GM19193 (cell line): ENCODE measurements at regions not wholly inside any gene's neighbourhood (a gene's known extent, or its start where the extent isn't known, plus 50 kb on each side); places are given as distances from the start of the nearest gene placed in this dataset.

ENCODE experiments used
- POLR2A ChIP-seq: IDR thresholded peaks from 4 replicates; pipeline ENCODE4 v1.6.1; 2011; ENCODE audit not compliant: insufficient read depth, insufficient read length; ENCODE audit errors: extremely low read depth

DNA sequence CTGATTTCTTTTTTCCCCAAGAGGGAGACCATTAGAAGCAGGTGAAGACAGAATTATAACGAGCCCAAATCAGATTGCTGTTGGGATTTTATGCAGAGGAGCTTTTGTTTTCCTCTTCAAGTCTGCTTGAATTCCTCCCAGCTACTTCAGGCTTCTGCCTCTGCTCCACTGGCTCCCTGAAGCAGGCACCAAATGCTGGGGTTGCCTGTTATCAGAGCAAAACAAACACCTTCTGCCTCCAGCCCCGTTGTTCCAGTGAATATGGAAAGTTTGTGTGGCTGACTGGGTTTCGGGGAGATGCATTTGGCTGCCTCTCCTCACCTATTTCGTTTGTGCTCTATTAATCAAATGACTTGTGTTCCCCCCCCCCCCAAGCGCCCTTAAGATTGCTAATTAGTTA is 209.2 kb downstream of the URB2 start:
- no peak for TF ChIP-seq POLR2A

DNA sequence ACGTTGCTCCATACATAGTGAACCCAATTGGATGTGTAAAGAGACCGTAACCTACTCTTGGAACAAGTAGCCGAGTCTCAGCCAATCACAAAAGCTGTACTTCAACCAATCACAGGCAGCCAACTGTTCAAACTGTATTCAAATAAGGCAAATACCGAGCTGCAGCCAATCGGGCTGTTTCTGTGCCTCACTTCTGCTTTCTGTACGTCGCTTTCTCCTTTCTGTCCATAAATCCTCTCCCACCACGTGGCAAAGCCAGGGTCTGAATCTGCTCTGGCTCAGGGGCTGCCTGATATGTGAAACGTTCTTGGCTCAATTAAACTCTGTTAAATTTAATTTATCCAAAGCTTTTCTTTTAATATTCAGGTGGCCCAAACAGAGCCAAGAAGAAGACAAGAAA is 210.3 kb downstream of the URB2 start:
- TF ChIP-seq POLR2A, result no peak

DNA sequence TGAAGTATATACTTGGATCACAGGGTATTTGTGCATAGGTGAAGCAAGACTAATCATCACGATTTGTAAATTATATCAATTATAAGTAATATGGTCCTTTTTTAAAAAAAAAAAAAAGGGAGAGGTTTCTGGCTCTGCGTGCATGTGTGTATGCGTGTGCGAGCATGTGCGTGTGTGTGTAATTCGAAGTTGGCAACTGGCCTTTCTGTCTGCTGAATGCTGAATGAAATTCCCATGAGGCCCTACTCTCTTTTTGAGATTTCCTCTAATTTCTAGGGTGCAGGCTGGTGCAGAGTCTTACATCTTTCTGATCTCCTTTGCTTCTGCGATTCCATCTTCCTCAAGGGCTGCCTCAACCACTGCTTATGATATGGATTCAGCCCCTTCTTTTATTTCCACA is 212.2 kb downstream of the URB2 start:
- no peak for TF ChIP-seq POLR2A

DNA sequence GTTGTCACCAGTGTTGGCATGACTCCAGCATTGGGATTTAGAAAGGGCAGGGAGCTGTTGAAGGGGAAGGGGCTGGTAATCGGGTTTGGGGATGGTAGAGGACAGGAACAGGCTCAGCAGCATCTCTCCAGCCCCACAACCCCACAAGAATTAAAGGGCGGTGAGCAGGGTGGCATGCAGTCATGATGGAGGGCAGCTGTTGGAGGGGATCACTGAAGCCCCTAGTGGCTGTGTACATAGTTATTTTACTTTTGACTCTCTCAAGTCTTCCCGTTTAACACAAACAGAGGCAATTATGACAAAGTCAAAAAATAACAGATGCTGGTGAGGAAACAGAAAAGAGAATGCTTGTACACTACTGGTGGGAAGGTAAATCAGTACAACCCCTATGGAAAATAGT is 213.8 kb downstream of the URB2 start:
- TF ChIP-seq POLR2A, result no peak

DNA sequence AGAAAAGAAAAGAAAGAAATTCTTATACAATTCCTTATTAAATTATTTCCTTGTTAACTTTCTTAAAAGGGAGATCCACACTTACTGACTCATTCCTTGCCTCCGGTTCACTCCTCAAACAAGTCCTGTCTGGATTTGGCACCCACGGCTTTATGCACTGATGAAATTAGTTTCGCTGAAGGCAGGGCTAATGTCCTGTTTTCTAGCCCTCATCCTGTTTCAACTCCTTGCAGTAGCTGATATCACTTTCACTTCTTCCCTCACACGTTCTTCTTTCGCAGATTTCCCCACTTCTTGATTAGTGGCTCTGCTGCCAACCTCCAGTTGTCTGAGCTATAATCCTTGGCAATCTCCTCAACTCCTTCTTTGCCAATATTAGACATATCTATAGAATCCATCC is 215.2 kb downstream of the URB2 start:
- no peak for TF ChIP-seq POLR2A

DNA sequence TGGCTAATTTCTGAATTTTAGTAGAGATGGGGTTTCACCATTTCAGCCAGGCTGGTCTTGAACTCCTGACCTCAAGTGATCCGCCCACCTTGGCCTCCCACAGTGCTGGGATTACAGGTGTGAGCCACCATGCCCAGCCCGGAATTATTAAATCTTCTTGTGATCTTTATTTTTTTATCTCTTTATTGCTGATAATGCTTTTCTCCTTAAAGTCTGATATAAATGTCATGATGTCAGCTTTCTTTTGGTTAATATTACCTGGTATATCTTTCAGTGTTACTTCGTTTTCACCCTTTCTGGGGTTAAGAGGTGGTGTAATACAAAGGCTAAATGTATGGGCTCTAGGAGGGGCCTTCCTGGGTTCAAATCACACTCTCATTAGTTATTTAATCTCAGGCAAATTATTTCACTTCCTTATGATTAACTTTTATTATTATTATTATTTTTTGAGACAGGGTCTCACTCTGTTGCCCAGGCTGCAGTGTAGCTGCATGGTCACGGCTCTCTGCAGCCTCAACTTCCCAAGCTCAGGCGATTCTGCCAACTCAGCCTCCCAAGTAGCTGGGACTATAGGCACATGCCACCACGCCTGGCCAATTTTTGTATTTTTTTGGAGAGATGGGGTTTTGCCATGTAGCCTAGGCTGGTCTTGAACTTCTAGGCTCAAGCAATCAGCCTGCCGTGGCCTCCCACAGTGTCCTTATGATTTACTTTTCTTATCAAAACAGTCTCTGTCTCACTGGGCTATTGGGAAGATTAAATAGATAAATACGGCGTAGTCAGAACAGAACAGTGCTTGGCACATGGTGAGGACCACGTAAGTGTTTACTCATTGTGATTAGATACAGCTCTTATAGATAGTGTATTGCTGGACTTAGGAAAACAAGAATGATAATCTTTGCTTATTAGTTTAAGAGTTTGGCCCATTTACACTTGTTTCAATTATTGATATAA is 216.5 kb downstream of the URB2 start:
- TF ChIP-seq POLR2A, result no peak

DNA sequence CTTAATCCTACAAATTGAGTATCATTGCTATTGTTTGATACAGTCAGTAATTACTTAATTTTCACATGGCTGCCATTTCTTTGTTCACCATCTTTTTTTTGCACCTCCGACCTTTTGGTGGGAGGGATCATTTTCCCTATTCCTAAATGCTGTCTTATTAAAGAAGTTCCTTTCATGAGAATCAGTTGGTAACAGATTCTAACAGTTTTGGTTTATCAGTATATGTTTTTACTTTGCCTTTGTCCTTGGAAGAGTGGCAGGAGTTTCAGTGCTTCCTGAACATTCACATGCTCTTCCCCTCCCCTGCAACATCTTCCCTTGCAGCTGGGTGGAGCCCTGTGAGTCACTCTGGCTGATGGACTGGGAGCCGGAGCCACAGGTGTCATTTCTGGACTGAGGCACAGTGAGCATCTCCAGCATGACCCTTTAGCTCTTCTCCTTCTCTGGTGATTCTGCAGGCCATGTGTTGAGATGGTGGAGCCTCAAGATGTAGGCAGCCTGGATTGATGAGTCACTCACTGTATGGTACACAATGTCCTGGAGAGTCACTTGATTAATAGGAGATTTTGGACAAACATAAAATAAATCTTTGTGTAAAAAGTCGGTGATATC is 217.7 kb downstream of the URB2 start:
- TF ChIP-seq POLR2A, result no peak

DNA sequence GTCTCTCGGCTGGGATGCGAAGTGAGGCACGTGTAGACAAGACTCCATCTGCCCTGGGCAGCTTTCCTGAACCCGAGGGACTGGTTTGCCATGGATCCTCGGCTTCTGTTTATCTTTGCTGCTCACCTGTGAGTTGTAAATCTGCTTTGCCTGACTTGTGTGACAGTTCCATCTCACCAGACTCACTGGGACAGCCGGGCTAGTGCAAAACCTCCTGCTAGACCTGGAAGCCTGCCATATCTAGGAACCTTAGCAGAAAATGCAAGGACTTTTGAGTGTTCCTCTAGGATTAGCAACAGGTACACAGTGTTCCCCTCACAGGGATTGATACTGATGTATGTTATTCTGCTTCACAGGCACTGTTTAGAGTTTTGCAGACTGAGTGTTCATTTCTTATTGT is 218.6 kb downstream of the URB2 start:
- TF ChIP-seq POLR2A, result no peak

DNA sequence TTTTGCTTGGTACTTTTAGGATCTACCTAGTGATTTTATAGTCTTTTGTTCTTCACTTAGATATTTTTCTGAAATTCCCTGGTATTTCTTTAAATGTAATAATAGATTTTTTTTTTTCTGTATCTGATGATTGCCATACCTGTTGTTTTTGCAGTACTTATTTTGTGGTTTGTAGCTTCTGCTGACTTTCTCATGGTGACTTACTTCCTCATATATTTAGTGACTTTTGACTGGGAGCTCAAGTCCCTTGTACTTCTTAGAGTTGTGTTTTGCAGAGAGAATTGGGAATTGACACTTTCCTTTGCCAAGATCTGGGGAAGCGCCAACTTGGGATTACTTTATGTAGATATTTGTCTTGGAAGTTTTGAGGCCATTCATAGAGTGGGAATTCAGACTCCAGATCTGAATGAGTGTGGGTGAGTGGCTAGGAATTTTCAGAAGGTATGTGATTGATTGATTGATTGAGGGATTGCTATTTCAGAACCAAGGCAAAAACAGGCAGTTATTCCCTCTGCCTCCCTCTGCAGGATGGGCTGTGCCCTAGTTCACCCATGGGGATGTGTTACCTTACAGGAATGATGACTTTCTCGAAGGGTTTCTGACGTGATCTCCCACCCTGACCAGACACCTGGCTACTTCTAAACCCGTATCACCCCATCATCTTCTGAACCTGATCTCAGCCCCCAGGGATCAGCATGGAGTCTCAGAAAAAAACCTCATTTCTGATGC is 219.5 kb downstream of the URB2 start:
- no peak for TF ChIP-seq POLR2A

DNA sequence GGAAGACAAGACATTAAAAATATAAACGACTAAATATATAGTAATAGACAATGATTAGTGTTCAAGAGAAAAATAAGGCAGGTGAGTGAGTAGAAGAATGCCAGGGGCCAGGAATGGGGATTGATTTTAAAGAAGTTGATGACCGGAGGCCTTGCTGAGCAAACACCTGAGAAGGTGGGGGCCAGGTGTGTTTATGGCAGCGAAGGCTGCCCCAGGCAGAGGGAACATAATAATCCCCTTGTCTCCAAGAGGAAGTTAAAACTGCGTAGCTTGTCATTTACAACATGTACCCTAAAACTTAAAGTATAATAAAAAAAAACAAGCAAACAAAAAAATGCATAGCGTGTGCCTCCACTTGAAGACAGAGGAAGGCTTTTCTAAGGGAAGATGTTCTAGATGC is 220.3 kb downstream of the URB2 start:
- TF ChIP-seq POLR2A, result no peak

DNA sequence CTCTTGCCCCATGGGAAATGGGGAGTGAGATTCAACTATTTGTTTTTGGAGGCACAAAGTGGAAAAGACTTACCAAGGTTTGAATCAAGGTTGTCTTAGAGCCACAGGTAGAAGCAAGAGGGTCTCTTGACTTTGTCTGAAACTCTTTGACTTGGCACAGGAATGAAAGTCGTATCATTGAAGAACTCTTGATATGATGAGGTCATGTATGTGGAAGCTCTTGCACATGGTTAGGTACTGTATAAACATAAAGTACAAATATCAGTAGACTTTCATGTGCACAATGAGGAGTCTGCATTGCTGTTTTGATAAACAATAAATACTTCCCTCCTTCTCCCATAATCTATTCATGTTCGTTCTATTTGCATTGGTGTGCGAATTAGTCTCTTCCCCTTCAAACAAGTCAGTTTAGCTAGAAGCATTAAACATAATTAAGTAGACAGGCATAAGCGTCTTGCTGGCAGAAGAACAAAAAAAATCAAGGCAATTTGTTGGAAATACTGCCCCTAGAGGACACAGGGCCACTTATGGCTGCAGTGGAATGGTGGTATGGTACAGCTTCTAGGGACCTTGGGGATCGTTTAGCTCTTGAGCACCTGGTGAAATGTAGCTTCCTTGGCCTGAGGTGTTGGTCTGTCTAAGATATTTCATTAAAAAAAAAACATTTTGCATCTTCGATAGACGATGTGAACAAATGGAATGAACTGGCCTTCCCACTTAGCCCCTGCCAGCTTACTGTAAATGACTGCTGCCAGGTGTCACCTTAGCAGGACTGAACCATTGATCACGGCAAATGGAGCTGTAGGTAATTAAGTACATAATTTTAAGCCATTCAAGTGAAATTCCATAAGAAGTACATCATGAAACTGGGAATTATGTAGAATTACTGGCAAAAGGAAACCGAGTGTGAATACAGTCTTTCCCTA is 218.0 kb upstream of the GALNT2 start:
- TF ChIP-seq POLR2A, result no peak

DNA sequence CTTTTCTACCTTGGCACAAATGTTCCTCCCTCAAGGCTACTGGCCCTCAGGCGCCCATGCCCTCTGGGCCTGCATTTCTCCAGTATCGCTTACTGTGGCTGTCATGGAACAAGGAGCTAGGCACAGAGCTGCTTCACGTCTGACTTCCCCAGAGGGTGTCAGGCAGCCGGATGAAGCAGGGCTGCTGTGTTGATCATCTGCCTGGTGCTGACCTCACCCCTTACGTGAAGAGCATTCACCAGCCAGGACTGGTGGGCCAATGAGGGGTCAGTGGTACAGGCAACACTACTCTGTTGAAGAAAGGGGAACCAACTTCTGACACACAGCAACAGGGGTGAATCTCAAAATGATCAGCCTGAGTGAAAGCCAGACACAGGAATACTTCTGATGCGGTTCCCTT is 215.5 kb upstream of the GALNT2 start:
- TF ChIP-seq POLR2A, result no peak

DNA sequence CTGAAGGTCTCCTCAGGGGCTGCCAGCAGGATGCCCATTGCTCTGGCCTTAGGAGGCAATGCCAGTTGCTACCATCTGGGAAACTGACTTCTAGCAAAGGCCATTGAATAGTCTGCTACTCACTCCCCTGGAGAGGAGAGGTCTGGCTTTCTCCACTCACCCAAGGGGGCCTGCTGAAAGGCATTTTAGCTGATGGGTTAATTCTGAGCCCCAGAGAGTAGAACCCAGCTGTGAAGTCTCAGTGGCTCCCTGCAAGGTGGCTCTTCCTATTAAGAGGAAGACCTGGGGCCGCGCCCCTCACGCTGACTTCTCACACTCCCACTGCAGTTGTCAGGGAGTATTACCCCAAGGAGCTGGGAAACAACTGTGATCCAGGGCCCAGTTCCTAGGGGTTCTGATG is 213.3 kb upstream of the GALNT2 start:
- no peak for TF ChIP-seq POLR2A

DNA sequence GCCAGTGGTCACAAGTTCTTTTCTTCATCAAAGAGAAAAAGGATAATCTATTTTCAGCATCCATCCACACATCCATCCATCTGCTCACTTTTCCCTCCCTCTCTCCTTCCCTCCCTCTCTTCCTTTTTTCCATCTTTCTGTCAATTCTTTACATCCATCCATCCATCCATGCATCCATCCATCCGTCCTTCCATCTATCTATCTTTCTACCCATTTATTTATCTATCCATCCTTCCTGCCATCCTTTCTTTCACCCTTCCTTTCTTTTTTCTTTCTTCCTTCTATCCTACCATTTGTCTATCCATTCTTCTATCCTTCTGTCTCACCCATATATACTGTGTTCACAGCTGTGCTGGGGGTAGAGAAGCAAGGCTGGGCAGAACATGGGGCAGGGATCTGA is 212.4 kb upstream of the GALNT2 start:
- TF ChIP-seq POLR2A, result no peak
